ENCODE measurements at regions not wholly inside any gene's neighbourhood (a gene's known extent, or its start where the extent isn't known, plus 50 kb on each side); places are given as distances from the start of the nearest gene placed in this dataset.

DNA sequence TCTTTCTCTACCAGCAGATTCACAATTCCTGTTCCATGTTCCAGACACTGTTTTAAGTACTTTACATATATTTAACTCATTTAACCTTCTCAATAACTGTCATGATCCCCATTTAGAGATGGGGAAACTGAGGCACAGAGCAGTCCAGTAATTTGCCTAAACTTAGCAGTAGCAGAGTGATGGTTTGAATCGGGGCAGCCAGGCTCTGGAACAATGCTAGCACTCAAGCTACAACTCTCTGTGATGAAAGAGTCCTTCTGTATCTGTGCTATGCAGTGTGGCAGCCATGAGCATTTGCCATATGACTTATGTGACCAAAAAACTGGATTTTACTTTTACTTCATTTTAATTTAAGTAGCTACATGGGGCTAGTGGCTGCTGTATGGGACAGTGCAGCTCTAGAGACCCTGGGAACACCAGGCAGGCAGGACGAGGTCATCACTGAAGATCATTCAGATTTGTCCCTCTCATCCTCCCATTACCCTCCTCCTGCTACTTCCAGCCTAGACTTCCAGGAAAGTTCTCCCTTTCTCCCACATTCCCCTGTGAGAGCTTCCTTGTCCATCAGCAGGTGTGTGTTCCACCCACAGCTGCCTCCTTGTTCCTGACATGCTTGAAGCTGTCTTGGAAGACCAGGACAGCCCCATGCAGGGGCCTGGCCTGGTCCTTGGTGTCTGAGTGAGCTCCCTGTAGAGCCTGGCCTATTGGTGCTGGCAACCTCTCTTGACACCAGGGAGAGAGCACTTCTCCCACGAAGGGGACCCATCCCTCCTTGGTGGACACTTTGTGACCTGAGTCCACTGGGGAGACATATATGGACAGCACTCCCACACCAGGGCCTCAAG lies 157.0 kb downstream of the MRPL14 start:
- no peak for DNase-seq (ENCODE audit: insufficient read length, low spot score, missing footprints)
- H3K79me2 ChIP-seq (ENCODE audit: insufficient read depth, low read length) = no peaks in the 10 kb centered on the region
- no peak overlapping the region for H2AFZ ChIP-seq (ENCODE audit: low read length)
- no peak overlapping the region for H3K4me3 ChIP-seq (ENCODE audit: insufficient read depth, low read length)
- H3K4me1 ChIP-seq (ENCODE audit: insufficient read depth, low read length) = peaks cover 26% of the 10 kb centered on the region
- H3K27ac ChIP-seq (ENCODE audit: low read depth, low read length) = no peak overlapping the region
- no peaks in the 10 kb centered on the region for H3K36me3 ChIP-seq (ENCODE audit: insufficient read depth, low read length)
- H4K20me1 ChIP-seq (ENCODE audit: insufficient read depth, low read length) = no peaks in the 10 kb centered on the region
- no peak overlapping the region for H3K4me2 ChIP-seq (ENCODE audit: insufficient read depth, low read length)
- no peaks in the 10 kb centered on the region for H3K9me3 ChIP-seq (ENCODE audit: low read depth, low read length)
- no peak for TF ChIP-seq CTCF (IDR thresholded peaks at IDR 0.05; ENCODE audit: extremely low read depth, low read depth, low read length)
- no peaks in the 10 kb centered on the region for H3K27me3 ChIP-seq (ENCODE audit: insufficient read depth, low read length)

DNA sequence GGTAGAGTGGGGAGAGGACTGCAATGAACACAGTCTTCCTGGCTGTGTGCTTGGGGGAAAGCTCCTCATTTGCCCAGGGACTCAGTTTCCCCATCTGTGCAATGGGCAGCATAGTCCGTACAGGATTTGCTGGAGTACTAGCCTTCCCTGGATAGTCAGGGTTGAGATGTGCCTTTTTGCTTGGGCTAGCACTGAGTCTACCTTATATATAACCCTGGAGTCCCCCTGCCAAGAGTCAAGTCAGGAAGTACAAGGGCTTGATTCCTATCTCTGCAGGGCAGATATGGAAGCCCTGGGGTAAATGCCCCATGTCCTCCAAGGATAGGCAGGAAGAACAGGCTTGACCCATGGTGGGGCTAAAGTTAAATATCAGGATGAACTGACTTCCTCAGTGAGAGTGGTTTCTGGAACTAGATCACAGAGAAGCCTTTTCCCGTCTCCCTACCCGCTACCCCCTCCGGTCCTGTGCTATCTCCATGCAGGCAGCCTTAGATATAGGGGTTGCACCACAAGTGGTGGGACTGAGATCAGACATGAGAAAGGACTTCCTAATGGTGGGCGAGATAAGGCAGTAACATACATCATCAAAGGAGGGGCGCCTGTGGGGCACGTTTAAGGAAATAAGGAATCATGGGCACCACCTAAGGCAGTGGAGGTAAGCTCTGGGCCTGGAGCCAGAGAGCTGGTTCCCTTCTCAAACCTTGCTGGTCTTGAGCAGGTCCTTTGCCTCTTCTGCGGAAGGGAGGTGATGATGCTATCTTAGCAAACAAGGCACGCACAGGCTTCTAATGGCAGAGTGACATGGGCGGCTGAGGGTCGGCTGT lies 157.9 kb downstream of the MRPL14 start:
- DNase-seq (ENCODE audit: insufficient read length, low spot score, missing footprints) = no peak
- H3K9me3 ChIP-seq (ENCODE audit: low read depth, low read length) = no peaks in the 10 kb centered on the region
- H3K27me3 ChIP-seq (ENCODE audit: insufficient read depth, low read length) = no peaks in the 10 kb centered on the region
- H3K27ac ChIP-seq (ENCODE audit: low read depth, low read length) = no peak overlapping the region
- H3K4me3 ChIP-seq (ENCODE audit: insufficient read depth, low read length) = no peak overlapping the region
- peaks cover 17% of the 10 kb centered on the region for H3K4me1 ChIP-seq (ENCODE audit: insufficient read depth, low read length)
- H2AFZ ChIP-seq (ENCODE audit: low read length) = no peak overlapping the region
- no peak overlapping the region for H3K4me2 ChIP-seq (ENCODE audit: insufficient read depth, low read length)
- no peak for TF ChIP-seq CTCF (IDR thresholded peaks at IDR 0.05; ENCODE audit: extremely low read depth, low read depth, low read length)
- no peaks in the 10 kb centered on the region for H3K36me3 ChIP-seq (ENCODE audit: insufficient read depth, low read length)
- no peaks in the 10 kb centered on the region for H3K79me2 ChIP-seq (ENCODE audit: insufficient read depth, low read length)
- no peaks in the 10 kb centered on the region for H4K20me1 ChIP-seq (ENCODE audit: insufficient read depth, low read length)

DNA sequence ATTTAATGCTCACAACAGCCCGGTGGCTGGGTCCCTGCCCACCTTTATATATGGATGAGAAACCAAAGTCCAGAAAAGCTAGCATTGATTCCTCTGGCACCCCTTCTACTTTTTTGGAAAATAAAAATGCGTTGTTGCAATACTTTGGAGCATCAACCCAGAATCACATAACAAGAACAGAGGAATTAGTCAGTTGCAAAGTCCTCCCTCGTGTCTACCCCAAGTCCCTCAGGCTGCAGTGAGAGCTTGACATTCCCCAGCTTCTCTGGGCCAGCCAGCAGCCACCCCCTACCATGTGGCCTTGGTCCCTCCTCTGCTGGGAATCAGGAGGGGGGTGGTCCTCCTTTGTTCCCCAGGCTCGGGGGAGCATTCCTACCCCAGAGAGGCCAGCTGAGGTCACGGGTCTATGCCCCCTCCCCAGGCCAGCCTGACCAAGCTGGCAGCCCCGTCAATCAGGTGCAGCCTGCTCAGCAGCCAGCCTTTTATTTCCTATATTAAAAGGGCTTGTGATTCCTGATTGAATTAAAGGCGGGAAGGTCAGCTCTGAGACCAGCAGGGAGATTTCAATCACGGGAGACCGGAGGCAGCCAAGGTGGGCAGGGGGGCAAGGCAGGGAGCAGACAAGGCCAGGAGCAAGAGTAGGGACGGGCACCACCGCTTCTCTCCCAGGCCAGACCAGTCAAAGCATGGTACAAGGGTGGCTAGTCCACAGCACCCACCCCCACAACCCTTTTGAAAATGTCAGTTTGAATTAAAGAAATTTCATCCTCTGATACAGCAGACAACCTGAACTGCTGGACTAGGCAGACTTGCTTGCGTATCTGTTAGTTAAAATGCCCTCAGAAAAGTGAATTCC lies 158.9 kb downstream of the MRPL14 start:
- Histone ChIP-seq H2AFZ (ENCODE audit: low read length) (no peak overlapping the region), H3K27ac (ENCODE audit: low read depth, low read length) (no peak overlapping the region), H3K4me1 (ENCODE audit: insufficient read depth, low read length) (peaks cover 12% of the 10 kb centered on the region), H3K4me3 (ENCODE audit: insufficient read depth, low read length) (no peak overlapping the region), H3K9me3 (ENCODE audit: low read depth, low read length) (no peaks in the 10 kb centered on the region), H4K20me1 (ENCODE audit: insufficient read depth, low read length) (no peaks in the 10 kb centered on the region), H3K4me2 (ENCODE audit: insufficient read depth, low read length) (no peak overlapping the region), H3K27me3 (ENCODE audit: insufficient read depth, low read length) (no peaks in the 10 kb centered on the region), H3K79me2 (ENCODE audit: insufficient read depth, low read length) (no peaks in the 10 kb centered on the region), H3K36me3 (ENCODE audit: insufficient read depth, low read length) (no peaks in the 10 kb centered on the region)
- no peak for TF ChIP-seq CTCF (IDR thresholded peaks at IDR 0.05; ENCODE audit: extremely low read depth, low read depth, low read length)
- no peak for DNase-seq (ENCODE audit: insufficient read length, low spot score, missing footprints)

Data from osteoblast (primary cell).